AG09309 (cell line): ENCODE measurements at regions not wholly inside any gene's neighbourhood (a gene's known extent, or its start where the extent isn't known, plus 50 kb on each side); places are given as distances from the start of the nearest gene placed in this dataset.
"Not testable (repeated sequence)": the region's sequence is repeated elsewhere in the genome, so short reads cannot be mapped to it uniquely, and the experiment has no call there.

Experiments
- DNase-seq: peaks from one replicate; pipeline ENCODE4 v3.0.0-alpha.2; 2010; ENCODE audit warnings: low read depth
- H3K4me3 ChIP-seq: 2 replicates; pipeline ENCODE4 v1.5.1; 2011; ENCODE audit warnings: mild to moderate bottlenecking, low read depth, low read length, moderate library complexity; ENCODE audit not compliant: control insufficient read depth
- TF ChIP-seq, protein P1 (sequence below): IDR thresholded peaks from 2 replicates; pipeline ENCODE4 v1.5.1; 2011; ENCODE audit warnings: mild to moderate bottlenecking, low read depth, low read length, inconsistent platforms; ENCODE audit not compliant: insufficient read depth, control insufficient read depth; ENCODE audit errors: missing control alignments

DNA sequence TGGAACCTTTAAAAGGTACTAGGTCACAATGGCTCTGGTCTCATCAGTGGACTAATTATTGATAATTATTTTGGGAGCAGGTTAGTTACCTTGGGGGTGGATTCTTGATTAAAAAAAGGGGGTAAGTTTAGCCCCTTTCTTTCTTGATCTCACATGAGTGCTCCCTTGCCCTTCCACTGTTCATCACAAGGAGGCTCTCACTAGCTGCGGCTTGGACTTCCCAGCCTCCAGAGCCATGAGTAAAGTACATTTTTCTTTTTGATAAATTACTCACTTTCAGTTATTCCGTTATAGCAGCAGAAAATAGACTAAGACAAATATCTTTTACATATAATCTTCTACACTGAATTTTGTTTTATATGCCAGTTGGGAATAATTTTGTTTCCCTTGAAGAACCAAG is 254.8 kb upstream of the DEPDC1 start:
- TF ChIP-seq, protein P1, sequence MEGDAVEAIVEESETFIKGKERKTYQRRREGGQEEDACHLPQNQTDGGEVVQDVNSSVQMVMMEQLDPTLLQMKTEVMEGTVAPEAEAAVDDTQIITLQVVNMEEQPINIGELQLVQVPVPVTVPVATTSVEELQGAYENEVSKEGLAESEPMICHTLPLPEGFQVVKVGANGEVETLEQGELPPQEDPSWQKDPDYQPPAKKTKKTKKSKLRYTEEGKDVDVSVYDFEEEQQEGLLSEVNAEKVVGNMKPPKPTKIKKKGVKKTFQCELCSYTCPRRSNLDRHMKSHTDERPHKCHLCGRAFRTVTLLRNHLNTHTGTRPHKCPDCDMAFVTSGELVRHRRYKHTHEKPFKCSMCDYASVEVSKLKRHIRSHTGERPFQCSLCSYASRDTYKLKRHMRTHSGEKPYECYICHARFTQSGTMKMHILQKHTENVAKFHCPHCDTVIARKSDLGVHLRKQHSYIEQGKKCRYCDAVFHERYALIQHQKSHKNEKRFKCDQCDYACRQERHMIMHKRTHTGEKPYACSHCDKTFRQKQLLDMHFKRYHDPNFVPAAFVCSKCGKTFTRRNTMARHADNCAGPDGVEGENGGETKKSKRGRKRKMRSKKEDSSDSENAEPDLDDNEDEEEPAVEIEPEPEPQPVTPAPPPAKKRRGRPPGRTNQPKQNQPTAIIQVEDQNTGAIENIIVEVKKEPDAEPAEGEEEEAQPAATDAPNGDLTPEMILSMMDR = no peak
- DNase-seq = no peak
- no peak overlapping the region for H3K4me3 ChIP-seq

- no peak for DNase-seq
- TF ChIP-seq, protein P1 = no peak
- H3K4me3 ChIP-seq = no peak overlapping the region
These were observed 261.9 kb upstream of the DEPDC1 start for GRCh38 chr1:68758666-68759209.

DNA sequence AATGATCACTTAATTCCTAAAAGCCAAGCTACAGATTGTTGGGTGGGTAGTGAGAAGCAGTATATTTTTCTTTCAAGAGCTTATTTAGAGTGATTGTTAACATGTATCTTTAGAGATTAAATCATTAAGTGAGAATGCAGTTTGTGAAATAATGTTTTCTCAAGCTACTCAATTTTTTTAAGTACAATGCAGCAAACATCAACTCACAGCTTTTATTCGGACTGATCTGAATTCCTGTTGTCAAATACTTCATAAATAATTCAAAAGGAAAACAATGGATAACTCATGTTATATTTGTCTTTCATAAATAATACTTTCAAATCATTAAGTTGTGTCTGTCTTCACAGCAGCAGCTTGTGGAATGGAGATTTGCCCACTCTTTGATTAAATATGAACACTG is 271.1 kb upstream of the DEPDC1 start:
- no peak overlapping the region for H3K4me3 ChIP-seq
- DNase-seq = no peak
- TF ChIP-seq, protein P1 = no peak

GRCh38 chr1:68770817-68771216 is 273.9 kb upstream of the DEPDC1 start:
- H3K4me3 ChIP-seq = no peak overlapping the region
- TF ChIP-seq, protein P1 = no peak
- DNase-seq = no peak

GRCh38 chr1:68777851-68778250 is 281.0 kb upstream of the DEPDC1 start:
- no peak overlapping the region for H3K4me3 ChIP-seq
- DNase-seq = no peak
- TF ChIP-seq, protein P1 = no peak

DNA sequence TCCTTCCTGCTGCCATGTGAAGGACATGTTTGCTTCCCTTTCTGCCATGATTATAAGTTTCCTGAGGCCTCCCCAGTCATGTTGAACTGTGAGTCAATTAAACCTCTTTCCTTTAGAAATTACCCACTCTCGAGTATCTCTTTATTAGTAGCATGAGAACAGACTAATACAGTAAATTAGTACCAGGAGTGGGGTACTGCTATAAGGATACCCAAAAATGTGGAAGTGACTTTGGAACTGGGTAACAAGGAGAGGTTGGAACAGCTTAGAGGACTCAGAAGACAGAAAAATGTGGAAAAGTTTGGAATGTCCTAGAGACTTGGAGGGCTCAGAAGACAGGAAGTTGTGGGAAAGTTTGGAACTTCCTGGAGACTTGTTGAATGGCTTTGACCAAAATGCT is 283.0 kb upstream of the DEPDC1 start:
- not testable (repeated sequence) for H3K4me3 ChIP-seq, DNase-seq

DNA sequence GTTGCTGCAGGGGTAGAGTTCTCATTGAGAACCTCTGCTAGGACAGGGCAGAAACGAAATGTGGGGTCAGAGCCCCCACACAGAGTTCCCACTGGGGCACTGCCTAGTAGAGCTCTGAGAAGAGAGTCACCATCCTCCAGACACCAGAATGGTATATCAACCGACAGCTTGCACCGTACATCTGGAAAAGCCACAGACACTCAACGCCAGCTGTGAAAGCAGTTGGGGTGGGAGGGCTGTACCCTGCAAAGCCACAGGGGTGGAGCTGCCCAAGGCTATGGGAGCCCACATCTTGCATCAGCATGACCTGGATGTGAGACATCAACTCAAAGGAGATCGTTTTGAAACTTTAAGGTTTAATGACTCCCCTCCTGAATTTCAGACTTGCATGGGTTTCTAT is 284.0 kb upstream of the DEPDC1 start:
- TF ChIP-seq, protein P1 = no peak
- DNase-seq = no peak

DNA sequence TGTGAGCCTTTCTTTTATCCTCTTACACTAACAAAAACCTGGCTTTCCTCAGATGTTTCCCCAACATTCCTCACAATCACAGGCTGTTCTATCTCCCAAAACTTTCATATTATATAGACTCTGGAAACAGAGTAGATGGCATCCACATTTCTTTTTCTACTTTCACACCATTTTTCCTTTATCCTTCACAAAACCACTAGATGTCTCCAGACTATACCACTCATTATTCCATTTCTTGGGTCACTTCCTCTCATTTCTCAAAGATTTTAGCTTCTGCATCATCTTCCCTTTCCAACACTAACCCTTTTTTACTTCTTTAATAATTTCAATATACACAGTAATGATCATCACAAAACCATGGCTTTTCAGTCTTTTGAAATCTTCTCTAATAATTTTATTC is 286.0 kb upstream of the DEPDC1 start:
- TF ChIP-seq, protein P1 = no peak
- DNase-seq = no peak
- H3K4me3 ChIP-seq = no peak overlapping the region

More for the DNA sequence above, 284.0 kb upstream of the DEPDC1 start:
- H3K4me3 ChIP-seq = no peak overlapping the region
